HG03064 (cell line): ENCODE measurements at regions not wholly inside any gene's neighbourhood (a gene's known extent, or its start where the extent isn't known, plus 50 kb on each side); places are given as distances from the start of the nearest gene placed in this dataset.
"Not testable (repeated sequence)": the region's sequence is repeated elsewhere in the genome, so short reads cannot be mapped to it uniquely, and the experiment has no call there.

Experiments used
- ATAC-seq: cut with Tn5 transposase; IDR thresholded peaks from one replicate; pipeline ENCODE4 v1.9.1; 2021; ENCODE audit warnings: low read depth; ENCODE audit not compliant: unreplicated experiment

- not testable (repeated sequence) for ATAC-seq
Observed at GRCh38 chr6:57853745-57854407, 536.4 kb downstream of the PRIM2 start.

- not testable (repeated sequence) for ATAC-seq
Observed at GRCh38 chr6:57860481-57861315, 543.3 kb downstream of the PRIM2 start.

- not testable (repeated sequence) for ATAC-seq
Observed at GRCh38 chr6:57870083-57870482, 552.7 kb downstream of the PRIM2 start.

- not testable (repeated sequence) for ATAC-seq
Observed at GRCh38 chr6:57873424-57873823, 556.0 kb downstream of the PRIM2 start.

GRCh38 chr6:57876659-57877058 lies 559.2 kb downstream of the PRIM2 start:
- not testable (repeated sequence) for ATAC-seq

- ATAC-seq: not testable (repeated sequence)
Observed at GRCh38 chr6:57877729-57878128, 560.3 kb downstream of the PRIM2 start.

GRCh38 chr6:57878792-57879191 lies 561.4 kb downstream of the PRIM2 start:
- ATAC-seq: not testable (repeated sequence)

- ATAC-seq: peak; percentile 54
Observed at GRCh38 chr6:57898850-57899249, 581.4 kb downstream of the PRIM2 start.

GRCh38 chr6:57900687-57901399 lies 583.4 kb downstream of the PRIM2 start:
- ATAC-seq: not testable (repeated sequence)

- ATAC-seq: not testable (repeated sequence)
Observed at GRCh38 chr6:57901445-57901844, 584.0 kb downstream of the PRIM2 start.

- not testable (repeated sequence) for ATAC-seq
Observed at GRCh38 chr6:57904356-57904755, 586.9 kb downstream of the PRIM2 start.

GRCh38 chr6:57915300-57915699 lies 597.9 kb downstream of the PRIM2 start:
- ATAC-seq: not testable (repeated sequence)

- not testable (repeated sequence) for ATAC-seq
Observed at GRCh38 chr6:57942966-57943365, 625.5 kb downstream of the PRIM2 start.

- ATAC-seq: not testable (repeated sequence)
Observed at GRCh38 chr6:57946084-57946768, 628.8 kb downstream of the PRIM2 start.

GRCh38 chr6:57946769-57947091 lies 629.3 kb downstream of the PRIM2 start:
- not testable (repeated sequence) for ATAC-seq

- ATAC-seq: not testable (repeated sequence)
Observed at GRCh38 chr6:57948481-57948880, 631.1 kb downstream of the PRIM2 start.

- not testable (repeated sequence) for ATAC-seq
Observed at GRCh38 chr6:57950430-57950829, 633.0 kb downstream of the PRIM2 start.

GRCh38 chr6:57966757-57967156 lies 649.3 kb downstream of the PRIM2 start:
- ATAC-seq: not testable (repeated sequence)

GRCh38 chr6:57971956-57972355 lies 654.5 kb downstream of the PRIM2 start:
- not testable (repeated sequence) for ATAC-seq

GRCh38 chr6:57974653-57975052 lies 657.2 kb downstream of the PRIM2 start:
- no peak for ATAC-seq
